ENCODE measurements at regions not wholly inside any gene's neighbourhood (a gene's known extent, or its start where the extent isn't known, plus 50 kb on each side); places are given as distances from the start of the nearest gene placed in this dataset.

- Histone ChIP-seq H2BK15ac (ENCODE audit: low read length) (no peak overlapping the region), H2AFZ (ENCODE audit: low read length) (no peak overlapping the region), H4K20me1 (replicated peaks in 1 of 2; ENCODE audit: control insufficient read depth in 1 of 2, insufficient read depth in 2 of 2, low read length in 2 of 2) (no peaks in the 10 kb centered on the region), H4K8ac (ENCODE audit: extremely low read depth, insufficient read depth, low read length) (no peak overlapping the region), H3K4me3 (ENCODE audit: extremely low read depth in 1 of 4, insufficient read depth in 2 of 4, low read depth in 3 of 4, low read length in 4 of 4) (no peak overlapping the region), H3K9ac (replicated peaks in 1 of 4; ENCODE audit: extremely low read depth in 1 of 4, low read depth in 3 of 4, low read length in 3 of 4) (no peak overlapping the region), H3K4me1 (replicated peaks in 1 of 4; ENCODE audit: control insufficient read depth in 3 of 4, insufficient read depth in 4 of 4, low read length in 3 of 4) (no peaks in the 10 kb centered on the region; a peak in 2 of 7 replicates), H3K79me1 (ENCODE audit: low read depth, low read length) (no peaks in the 10 kb centered on the region), H3K56ac (replicated peaks; ENCODE audit: insufficient read length, low read depth, low read length) (no peak overlapping the region), H3K14ac (ENCODE audit: insufficient read length) (no peak overlapping the region), H4K5ac (ENCODE audit: insufficient read length, low read depth, low read length) (no peak overlapping the region), H3K18ac (ENCODE audit: extremely low read depth, low read length) (no peak overlapping the region), H3K36me3 (ENCODE audit: control insufficient read depth in 2 of 4, insufficient read depth in 4 of 4, low read length in 3 of 4) (no peaks in the 10 kb centered on the region), H3K79me2 (ENCODE audit: control insufficient read depth in 1 of 2, insufficient read depth in 2 of 2, low read length in 2 of 2) (no peaks in the 10 kb centered on the region), H3K9me3 (ENCODE audit: insufficient read depth in 2 of 2, low read depth in 1 of 2, low read length in 1 of 2) (no peaks in the 10 kb centered on the region), H3K27me3 (replicated peaks in 1 of 4; ENCODE audit: control insufficient read depth in 3 of 4, extremely low read depth in 1 of 4, insufficient read depth in 3 of 4, low read length in 3 of 4) (no peaks in the 10 kb centered on the region), H4K91ac (replicated peaks; ENCODE audit: insufficient read length, low read length) (no peak overlapping the region), H3K4ac (replicated peaks; ENCODE audit: insufficient read length, low read depth, low read length) (no peak overlapping the region), H2BK5ac (ENCODE audit: low read depth, low read length) (no peak overlapping the region), H2AK5ac (ENCODE audit: low read depth, low read length) (no peak overlapping the region), H2BK120ac (replicated peaks; ENCODE audit: low read depth, low read length) (no peak overlapping the region), H3K4me2 (ENCODE audit: insufficient read depth in 1 of 2, low read depth in 2 of 2, low read length in 2 of 2) (no peak overlapping the region), H3K23me2 (ENCODE audit: low read depth, low read length) (peaks cover 3% of the 10 kb centered on the region), H2BK12ac (ENCODE audit: low read depth, low read length) (no peak overlapping the region), H3K27ac (ENCODE audit: low read depth, low read length) (no peak overlapping the region), H2BK20ac (ENCODE audit: low read length) (no peak overlapping the region), H3K23ac (ENCODE audit: insufficient read length) (no peak overlapping the region)
- WGBS, 2 experiments (ENCODE audit: extremely low coverage in 1 of 2, insufficient coverage in 1 of 2, insufficient read length in 1 of 2, insufficient replicate concordance in 2 of 2, low coverage in 1 of 2, low lambda C conversion rate in 2 of 2, missing lambda C conversion rate in 1 of 2): 85% methylated on average over 4 of the region's 4 CpGs; no CpG with 5 or more reads in 1 of the 2 experiments
- no peak for TF ChIP-seq HDAC2 (IDR thresholded peaks at IDR 0.05; ENCODE audit: borderline replicate concordance in 1 of 2, low read depth in 2 of 2, low read length in 2 of 2)
- TF ChIP-seq PHF8 (conservative IDR thresholded peaks at IDR 0.05; ENCODE audit: low read depth, low read length): no peak
- no peak for TF ChIP-seq SP4 (IDR thresholded peaks at IDR 0.05; ENCODE audit: low read length)
- no peak for TF ChIP-seq JUN (IDR thresholded peaks at IDR 0.05; ENCODE audit: low read depth, low read length)
- TF ChIP-seq POLR2AphosphoS5 (IDR thresholded peaks at IDR 0.05; ENCODE audit: low read depth, low read length): no peak
- CTCF ChIA-PET (ENCODE audit: partially characterized antibody): interaction anchor here (0.9 to 5.6 kb wide), 21 partner anchors 11 to 163 kb away, joined by 3 to 161 read pairs (median 5); no protein-coding TSS in a partner anchor
- POLR2A ChIA-PET (ENCODE audit: partially characterized antibody): no interaction called here
- no peak for FAIRE-seq
- DNase-seq (ENCODE audit: low read depth in 1 of 2, low spot score in 2 of 2): no peak
These were observed 53.1 kb downstream of the CYRIA start for GRCh38 chr2:16612490-16612889.

All from H1 (cell line).